ENCODE measurements at regions not wholly inside any gene's neighbourhood (a gene's known extent, or its start where the extent isn't known, plus 50 kb on each side); places are given as distances from the start of the nearest gene placed in this dataset.
"Not testable (repeated sequence)": the region's sequence is repeated elsewhere in the genome, so short reads cannot be mapped to it uniquely, and the experiment has no call there.

DNA sequence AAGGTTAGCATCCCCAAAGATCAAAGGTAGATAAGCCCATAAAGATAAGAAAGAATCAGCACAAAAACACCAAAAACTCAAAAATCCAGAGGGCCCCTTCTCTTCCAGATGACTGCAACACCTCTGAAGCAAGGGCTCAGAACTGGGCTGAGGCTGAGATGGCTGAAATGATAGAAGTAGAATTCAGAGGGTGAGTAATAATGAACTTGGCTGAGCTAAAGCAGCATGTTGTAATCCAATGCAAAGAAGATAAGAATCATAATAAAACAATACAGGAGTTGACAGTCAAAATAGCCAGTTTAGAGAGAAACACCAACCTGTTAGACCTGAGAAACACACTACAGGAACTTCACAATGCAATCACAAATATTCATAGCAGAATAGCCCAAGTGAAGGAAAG is 406.9 kb upstream of the CXADR start:
- Mint-ChIP-seq H3K4me1 (no peaks in the 10 kb centered on the region), H3K27me3 (no peaks in the 10 kb centered on the region), H3K4me3 (no peak overlapping the region), H3K27ac (no peak overlapping the region), H3K36me3 (ENCODE audit: low read depth) (no peaks in the 10 kb centered on the region), H3K9me3 (peaks cover 20% of the 10 kb centered on the region)
- DNase-seq (no peak), ATAC-seq (no peak)

DNA sequence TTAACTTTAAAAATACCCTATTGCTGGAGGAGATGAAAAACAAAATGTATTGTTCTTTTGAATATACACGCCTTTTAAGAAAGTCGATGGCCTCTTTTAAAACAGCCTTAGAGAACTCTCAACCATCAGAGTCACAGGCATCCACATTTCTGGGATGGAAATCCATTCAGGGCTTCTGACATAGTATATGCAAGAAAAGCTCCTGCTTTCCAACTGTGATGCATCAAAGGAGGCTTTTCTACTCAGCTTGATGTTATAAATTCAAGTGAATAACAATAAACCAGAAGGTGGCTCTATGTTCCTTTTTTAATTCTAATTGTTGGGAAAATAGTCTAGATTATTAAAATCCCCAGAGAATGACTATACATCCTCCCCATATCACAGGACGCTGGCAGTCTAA is 398.8 kb upstream of the CXADR start:
- H3K9me3 Mint-ChIP-seq: peaks cover 7% of the 10 kb centered on the region
- ATAC-seq: no peak
- no peak overlapping the region for H3K4me3 Mint-ChIP-seq
- no peaks in the 10 kb centered on the region for H3K4me1 Mint-ChIP-seq
- no peak overlapping the region for H3K27ac Mint-ChIP-seq
- no peaks in the 10 kb centered on the region for H3K36me3 Mint-ChIP-seq (ENCODE audit: low read depth)
- DNase-seq: no peak
- no peaks in the 10 kb centered on the region for H3K27me3 Mint-ChIP-seq

DNA sequence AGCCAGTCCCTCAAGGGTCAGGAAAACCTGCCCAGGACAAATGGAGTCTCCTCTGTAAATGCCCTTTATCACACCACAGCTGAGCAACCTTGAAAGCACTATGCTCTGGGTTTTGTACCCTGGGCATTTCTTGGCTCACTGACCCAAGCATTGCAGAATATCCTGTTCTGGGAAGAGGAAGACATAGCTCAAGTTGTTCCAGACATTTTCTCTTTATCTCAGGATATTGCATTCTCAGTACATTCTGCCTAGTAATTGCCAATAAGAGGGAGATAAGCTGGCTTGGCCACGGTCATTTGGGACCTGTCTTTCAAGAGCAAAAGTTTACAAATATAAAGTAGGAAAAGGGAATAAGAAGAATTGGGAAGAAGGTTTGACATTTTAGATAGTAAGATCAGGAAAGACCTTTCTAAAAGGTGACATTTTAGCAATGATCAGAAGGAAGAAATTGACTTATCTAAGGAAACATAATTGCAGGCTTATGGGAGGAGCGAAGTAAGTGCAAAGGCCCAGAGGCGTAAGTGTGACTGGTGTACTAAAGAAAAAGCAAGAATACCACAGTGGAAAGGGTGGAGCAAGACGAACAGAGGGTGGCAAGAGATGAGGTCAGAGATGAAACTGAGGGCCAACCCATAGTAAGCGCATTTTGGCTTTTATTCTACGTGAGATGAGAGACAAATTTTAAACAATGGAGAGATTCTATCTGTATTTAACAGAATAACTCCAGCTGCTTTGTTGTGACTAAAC is 394.0 kb upstream of the CXADR start:
- H3K36me3 Mint-ChIP-seq (ENCODE audit: low read depth): no peaks in the 10 kb centered on the region
- DNase-seq: no peak
- H3K4me3 Mint-ChIP-seq: no peak overlapping the region
- H3K9me3 Mint-ChIP-seq: peaks cover 12% of the 10 kb centered on the region
- H3K4me1 Mint-ChIP-seq: no peaks in the 10 kb centered on the region
- H3K27ac Mint-ChIP-seq: no peak overlapping the region
- H3K27me3 Mint-ChIP-seq: no peaks in the 10 kb centered on the region
- ATAC-seq: no peak

DNA sequence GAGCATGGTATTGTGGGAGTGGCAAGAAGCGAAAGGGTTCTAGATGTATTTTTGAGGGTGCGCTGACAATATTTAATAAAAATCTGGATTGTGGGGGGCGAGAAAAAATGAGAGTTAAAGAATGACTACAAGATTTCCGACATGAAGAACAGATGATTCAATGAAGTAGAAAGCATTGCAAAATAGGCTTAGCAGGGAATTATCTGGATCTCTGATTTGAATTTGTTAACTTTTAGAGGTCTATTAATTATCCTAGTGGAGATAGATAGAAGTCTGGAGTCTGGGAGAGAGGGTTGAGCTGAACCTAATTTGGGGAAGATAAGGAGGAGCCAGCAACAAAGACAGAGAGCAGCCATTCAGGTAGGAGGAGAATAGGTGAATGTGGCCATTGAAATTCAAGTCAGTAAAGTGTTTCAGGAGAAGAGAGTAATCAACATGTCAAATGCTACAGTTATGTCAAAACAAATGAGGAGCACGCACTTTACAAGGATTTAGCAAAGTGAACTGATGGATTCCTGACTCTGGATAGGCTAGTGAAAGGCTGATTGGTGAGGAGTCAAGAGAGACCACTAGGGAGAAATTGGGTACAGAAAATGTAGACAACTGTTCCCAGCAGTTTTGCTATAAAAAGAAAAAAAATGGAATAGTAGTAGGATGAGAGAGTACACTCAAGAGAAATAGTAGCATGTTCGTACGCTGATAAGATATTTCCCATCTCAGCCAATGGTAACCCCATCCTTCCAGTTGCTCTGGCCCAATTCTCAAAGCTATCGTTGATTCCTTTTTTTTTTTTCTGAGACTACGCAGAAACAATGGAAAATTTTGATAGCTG is 393.2 kb upstream of the CXADR start:
- Mint-ChIP-seq H3K27ac (no peak overlapping the region), H3K4me3 (no peak overlapping the region), H3K27me3 (no peaks in the 10 kb centered on the region), H3K36me3 (ENCODE audit: low read depth) (no peaks in the 10 kb centered on the region), H3K9me3 (peaks cover 12% of the 10 kb centered on the region), H3K4me1 (no peaks in the 10 kb centered on the region)
- DNase-seq (no peak), ATAC-seq (no peak)

DNA sequence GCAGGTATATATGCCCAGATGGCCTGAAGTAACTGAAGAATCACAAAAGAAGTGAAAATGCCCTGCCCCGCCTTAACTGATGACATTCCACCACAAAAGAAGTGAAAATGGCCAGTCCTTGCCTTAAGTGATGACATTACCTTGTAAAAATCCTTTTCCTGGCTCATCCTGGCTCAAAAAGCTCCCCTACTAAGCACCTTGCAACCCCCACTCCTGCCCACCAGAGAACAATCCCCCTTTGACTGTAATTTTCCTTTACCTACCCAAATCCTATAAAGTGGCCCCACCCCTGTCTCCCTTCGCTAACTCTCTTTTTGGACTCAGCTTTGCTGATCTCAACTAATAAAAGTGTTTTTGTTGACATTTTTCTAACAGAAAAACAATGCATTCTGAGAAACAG is 385.4 kb upstream of the CXADR start:
- ATAC-seq; H3K36me3 Mint-ChIP-seq (ENCODE audit: low read depth); H3K9me3 Mint-ChIP-seq; H3K4me3 Mint-ChIP-seq; H3K27ac Mint-ChIP-seq; H3K27me3 Mint-ChIP-seq; DNase-seq; H3K4me1 Mint-ChIP-seq: not testable (repeated sequence)

DNA sequence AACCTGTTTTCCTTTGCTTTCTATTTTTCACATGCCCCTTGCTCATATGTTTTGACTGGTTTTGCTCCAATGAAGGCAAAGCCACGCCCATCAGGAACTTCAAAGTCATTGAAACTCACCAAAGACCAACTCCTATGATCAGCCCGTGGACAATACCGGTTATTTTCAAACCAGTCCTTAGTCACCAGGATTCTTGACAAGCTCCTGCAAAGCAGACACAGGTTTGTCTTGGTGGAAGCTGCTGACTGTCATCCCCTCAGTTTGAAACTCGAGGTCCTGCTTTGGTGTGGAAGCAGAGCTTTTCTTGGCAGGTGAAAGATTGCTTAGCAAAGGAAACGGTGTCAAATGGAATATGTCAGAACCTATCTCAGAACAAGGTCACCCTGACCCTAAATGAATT is 384.7 kb upstream of the CXADR start:
- H3K4me1 Mint-ChIP-seq: no peaks in the 10 kb centered on the region
- no peaks in the 10 kb centered on the region for H3K27me3 Mint-ChIP-seq
- ATAC-seq: no peak
- no peak for DNase-seq
- no peaks in the 10 kb centered on the region for H3K36me3 Mint-ChIP-seq (ENCODE audit: low read depth)
- H3K4me3 Mint-ChIP-seq: no peak overlapping the region
- H3K27ac Mint-ChIP-seq: no peak overlapping the region
- H3K9me3 Mint-ChIP-seq: peaks cover 3% of the 10 kb centered on the region

DNA sequence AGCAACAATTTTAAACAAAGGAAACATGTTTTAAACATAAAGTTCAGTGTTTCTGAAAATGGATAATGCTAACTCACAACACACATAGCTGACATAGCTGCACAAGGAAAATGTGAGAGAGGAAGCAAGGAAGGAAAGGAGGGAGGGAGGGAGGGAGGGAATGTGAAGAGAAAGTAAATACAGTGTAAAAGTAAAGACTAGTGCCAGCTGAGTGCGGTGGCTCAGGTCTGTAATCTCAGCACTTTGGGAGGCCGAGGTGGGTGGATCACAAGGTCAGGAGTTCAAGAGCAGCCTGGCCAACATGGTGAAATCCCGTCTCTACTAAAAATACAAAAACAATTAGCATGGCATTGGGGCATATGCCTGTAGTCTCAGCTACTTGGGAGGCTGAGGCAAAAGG is 373.7 kb upstream of the CXADR start:
- peak overlapping the region; percentile 66 for H3K4me3 Mint-ChIP-seq
- H3K4me1 Mint-ChIP-seq; H3K36me3 Mint-ChIP-seq (ENCODE audit: low read depth); ATAC-seq; H3K9me3 Mint-ChIP-seq; H3K27me3 Mint-ChIP-seq; H3K27ac Mint-ChIP-seq; DNase-seq: not testable (repeated sequence)

DNA sequence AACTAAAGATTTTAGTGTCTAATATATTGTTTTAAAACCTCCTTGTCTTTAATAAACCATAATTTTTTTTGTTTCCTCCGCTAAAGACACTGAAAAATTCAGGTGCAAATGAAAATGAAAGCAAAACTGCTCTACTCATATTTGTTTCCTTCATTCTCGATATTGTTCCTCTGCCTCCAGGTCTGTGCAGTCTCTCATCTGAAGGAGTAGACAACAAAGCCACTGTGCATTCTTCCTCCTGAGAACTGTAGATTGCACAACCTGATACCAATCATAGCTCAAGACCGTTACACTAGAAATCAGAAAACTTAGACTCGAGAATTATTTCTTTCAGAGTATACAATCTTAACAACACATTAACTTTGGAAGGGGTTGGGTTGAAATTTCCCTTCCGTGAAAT is 373.1 kb upstream of the CXADR start:
- H3K4me3 Mint-ChIP-seq: peak overlapping the region; percentile 66
- peaks cover 3% of the 10 kb centered on the region for H3K9me3 Mint-ChIP-seq
- ATAC-seq (no peak), DNase-seq (no peak)
- no peaks in the 10 kb centered on the region for H3K36me3 Mint-ChIP-seq (ENCODE audit: low read depth)
- H3K27ac Mint-ChIP-seq: no peak overlapping the region
- H3K27me3 Mint-ChIP-seq: no peaks in the 10 kb centered on the region
- H3K4me1 Mint-ChIP-seq: no peaks in the 10 kb centered on the region

DNA sequence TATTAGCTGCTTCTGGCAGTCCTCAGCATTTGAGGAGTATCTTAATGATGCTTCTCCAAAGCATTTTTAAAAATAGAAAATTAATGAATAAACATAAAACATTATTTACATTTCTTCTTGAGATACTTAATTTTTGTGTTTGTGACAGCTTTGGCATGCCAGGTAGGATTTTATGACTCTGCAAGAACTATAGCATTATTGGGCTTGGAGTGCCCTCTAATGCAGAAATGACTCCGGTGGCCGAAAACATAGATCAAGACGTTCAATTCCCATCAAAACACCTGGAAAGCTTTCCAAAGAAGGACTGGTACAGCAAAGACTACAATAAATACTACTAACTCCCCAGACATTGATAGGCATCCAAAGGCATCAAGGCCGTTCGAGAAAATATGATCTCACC is 366.4 kb upstream of the CXADR start:
- Mint-ChIP-seq H3K4me1 (no peaks in the 10 kb centered on the region), H3K27ac (no peak overlapping the region), H3K9me3 (peaks cover 30% of the 10 kb centered on the region), H3K4me3 (no peak overlapping the region), H3K36me3 (ENCODE audit: low read depth) (no peaks in the 10 kb centered on the region), H3K27me3 (no peaks in the 10 kb centered on the region)
- no peak for DNase-seq
- ATAC-seq: no peak

DNA sequence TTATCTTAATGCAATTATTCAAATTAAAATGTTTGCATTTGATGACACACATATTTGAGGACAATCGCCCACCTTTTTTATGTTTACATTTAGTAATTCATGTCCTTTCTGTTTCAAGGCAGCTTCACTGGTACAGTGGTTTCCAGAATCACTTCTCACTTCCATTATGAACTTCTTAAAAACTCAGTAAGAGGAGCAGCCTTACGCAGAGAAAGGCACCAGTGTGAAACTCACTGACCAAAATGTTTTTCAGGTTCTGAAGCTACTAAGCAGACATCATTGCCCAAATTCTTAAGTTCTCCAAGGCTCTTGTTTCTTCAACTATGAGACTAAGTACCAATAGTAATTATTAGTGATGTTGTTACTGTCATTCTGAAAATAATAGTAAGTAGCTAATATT is 353.1 kb upstream of the CXADR start:
- no peak overlapping the region for H3K27ac Mint-ChIP-seq
- no peaks in the 10 kb centered on the region for H3K4me1 Mint-ChIP-seq
- peaks cover 3% of the 10 kb centered on the region for H3K9me3 Mint-ChIP-seq
- ATAC-seq (no peak), DNase-seq (no peak)
- no peaks in the 10 kb centered on the region for H3K27me3 Mint-ChIP-seq
- no peaks in the 10 kb centered on the region for H3K36me3 Mint-ChIP-seq (ENCODE audit: low read depth)
- no peak overlapping the region for H3K4me3 Mint-ChIP-seq

DNA sequence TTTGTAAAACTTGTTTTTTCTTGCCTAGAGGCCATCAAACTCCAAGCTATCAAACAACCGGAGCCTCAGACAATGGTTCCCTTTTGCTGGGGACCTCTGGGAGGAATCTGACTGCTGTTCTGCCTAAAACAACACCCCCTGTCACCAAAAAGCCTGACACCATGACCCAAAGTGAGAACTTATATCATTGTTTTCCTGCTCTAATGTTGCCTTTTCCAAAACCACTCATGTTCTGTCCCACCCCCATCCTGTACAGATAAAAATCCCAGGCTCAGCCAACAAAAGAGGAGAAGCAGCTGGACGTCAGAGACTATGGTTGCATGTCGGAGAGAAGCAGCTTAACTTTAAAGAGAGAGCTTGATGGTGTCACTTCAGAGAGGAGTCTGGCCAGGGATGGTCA is 327.2 kb upstream of the CXADR start:
- Mint-ChIP-seq H3K4me3 (no peak overlapping the region), H3K27me3 (no peaks in the 10 kb centered on the region), H3K27ac (no peak overlapping the region), H3K9me3 (peaks cover 6% of the 10 kb centered on the region), H3K4me1 (no peaks in the 10 kb centered on the region), H3K36me3 (ENCODE audit: low read depth) (no peaks in the 10 kb centered on the region)
- no peak for ATAC-seq
- DNase-seq: no peak

DNA sequence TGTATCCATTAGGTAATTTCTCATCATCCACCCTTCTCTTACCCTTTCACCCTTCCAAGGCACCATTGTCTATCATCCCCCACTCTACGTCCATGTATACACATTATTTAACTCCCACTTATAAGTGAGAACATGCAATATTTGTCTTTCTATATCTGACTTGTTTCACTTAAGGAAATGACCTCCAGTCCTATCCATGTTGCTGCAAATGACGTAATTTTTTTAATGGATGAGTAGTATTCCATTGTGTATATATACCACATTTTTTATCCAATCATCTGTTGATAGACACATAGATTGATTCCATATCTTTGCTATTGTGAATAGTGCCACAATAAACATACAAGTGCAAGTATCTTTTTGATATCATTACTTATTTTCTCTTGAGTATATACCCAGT is 322.9 kb upstream of the CXADR start:
- no peak for ATAC-seq
- Mint-ChIP-seq H3K27ac (no peak overlapping the region), H3K4me1 (no peaks in the 10 kb centered on the region), H3K4me3 (no peak overlapping the region), H3K36me3 (ENCODE audit: low read depth) (no peaks in the 10 kb centered on the region), H3K27me3 (no peaks in the 10 kb centered on the region), H3K9me3 (peaks cover 23% of the 10 kb centered on the region)
- no peak for DNase-seq

DNA sequence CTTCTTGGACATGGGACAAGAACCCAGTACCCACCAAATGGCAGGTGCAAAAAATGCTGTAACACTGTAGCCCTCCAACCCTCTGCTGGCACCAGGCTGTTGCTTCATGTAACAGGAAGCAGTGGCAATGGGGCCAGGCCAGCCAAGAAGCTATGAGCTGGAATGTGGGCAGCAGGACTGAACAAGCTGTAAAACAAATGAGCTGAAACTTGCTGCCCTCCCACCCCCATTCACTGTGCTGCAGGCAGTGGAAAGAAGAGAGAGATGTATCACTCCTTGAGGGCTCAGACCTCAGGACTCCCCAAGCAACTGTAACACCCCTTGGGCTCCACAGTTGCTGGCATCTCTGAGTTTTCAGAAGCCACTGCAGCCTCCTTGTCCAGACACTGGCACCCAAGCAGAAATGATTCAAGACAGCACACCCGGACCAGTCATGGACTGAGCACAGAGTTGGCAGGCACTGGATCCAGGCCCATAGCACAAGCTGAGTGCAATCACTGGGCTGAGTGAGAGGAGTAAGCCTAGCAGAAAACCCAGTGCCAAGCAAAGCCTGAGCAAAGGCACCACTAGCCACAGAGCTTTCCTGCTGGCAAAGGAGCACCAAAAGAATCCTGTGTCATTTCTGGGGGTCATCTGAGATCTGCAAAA is 321.4 kb upstream of the CXADR start:
- ATAC-seq (no peak), DNase-seq (no peak)
- no peaks in the 10 kb centered on the region for H3K27me3 Mint-ChIP-seq
- no peak overlapping the region for H3K27ac Mint-ChIP-seq
- H3K4me1 Mint-ChIP-seq: no peaks in the 10 kb centered on the region
- peaks cover 22% of the 10 kb centered on the region for H3K9me3 Mint-ChIP-seq
- no peaks in the 10 kb centered on the region for H3K36me3 Mint-ChIP-seq (ENCODE audit: low read depth)
- no peak overlapping the region for H3K4me3 Mint-ChIP-seq

DNA sequence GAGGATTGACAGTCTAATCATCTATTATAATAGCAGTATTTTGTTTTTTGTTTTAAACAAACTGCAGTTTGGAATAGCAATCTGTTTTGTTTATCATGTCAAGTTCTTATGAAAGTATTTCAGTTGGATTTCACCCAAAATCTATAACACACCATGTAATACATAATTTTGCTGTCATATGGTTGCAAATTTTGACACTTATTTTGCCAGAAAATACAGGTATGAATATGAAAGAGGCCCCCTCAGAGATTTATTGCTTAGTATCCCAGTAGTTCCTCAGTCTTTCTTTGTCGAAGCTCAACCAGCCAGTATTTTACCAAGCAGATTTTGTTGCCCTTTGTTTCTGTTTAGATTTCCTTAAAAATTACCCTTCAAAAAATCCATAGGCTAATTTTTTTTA is 317.5 kb upstream of the CXADR start:
- Mint-ChIP-seq H3K9me3 (peaks cover 32% of the 10 kb centered on the region), H3K36me3 (ENCODE audit: low read depth) (no peaks in the 10 kb centered on the region), H3K4me1 (no peaks in the 10 kb centered on the region), H3K27me3 (no peaks in the 10 kb centered on the region), H3K4me3 (no peak overlapping the region), H3K27ac (no peak overlapping the region)
- ATAC-seq (no peak), DNase-seq (no peak)

DNA sequence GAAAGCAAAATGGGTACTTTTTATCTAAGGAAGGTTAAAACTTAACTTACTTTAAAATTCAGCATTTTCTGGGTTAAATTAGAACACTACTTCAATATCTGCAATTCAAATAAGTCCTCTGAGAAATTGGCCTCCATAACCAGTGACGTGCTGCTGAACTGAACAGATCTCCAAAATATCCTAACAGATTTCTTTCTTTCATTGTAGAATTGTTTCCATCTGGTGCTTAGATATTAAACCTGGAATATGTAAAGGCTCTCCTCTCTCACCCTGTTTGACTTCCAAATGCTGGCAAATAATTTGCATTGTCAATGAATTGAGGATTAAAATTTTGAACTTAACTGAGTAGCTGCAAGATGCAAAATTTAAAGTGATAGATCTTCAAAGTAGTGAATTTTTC is 316.9 kb upstream of the CXADR start:
- H3K36me3 Mint-ChIP-seq (ENCODE audit: low read depth): no peaks in the 10 kb centered on the region
- H3K9me3 Mint-ChIP-seq: peaks cover 28% of the 10 kb centered on the region
- DNase-seq: no peak
- H3K27me3 Mint-ChIP-seq: no peaks in the 10 kb centered on the region
- H3K4me3 Mint-ChIP-seq: no peak overlapping the region
- ATAC-seq: no peak
- no peaks in the 10 kb centered on the region for H3K4me1 Mint-ChIP-seq
- no peak overlapping the region for H3K27ac Mint-ChIP-seq

Data from activated naive CD8-positive, alpha-beta T cell treated with anti-CD3 and anti-CD28 coated beads, Interleukin-2, amount 50 U/mL, for 24 hours (primary cell).